Left renal cortex interstitium (tissue), 4 donors: ENCODE measurements at regions not wholly inside any gene's neighbourhood (a gene's known extent, or its start where the extent isn't known, plus 50 kb on each side); places are given as distances from the start of the nearest gene placed in this dataset.

Experiments
- DNase-seq, 4 donors: peaks; one replicate each; pipeline ENCODE4 v3.0.0-alpha.2; 2013; ENCODE audit warnings: low read depth in 4 of 4, low spot score in 2 of 4, missing footprints in 1 of 4

DNA sequence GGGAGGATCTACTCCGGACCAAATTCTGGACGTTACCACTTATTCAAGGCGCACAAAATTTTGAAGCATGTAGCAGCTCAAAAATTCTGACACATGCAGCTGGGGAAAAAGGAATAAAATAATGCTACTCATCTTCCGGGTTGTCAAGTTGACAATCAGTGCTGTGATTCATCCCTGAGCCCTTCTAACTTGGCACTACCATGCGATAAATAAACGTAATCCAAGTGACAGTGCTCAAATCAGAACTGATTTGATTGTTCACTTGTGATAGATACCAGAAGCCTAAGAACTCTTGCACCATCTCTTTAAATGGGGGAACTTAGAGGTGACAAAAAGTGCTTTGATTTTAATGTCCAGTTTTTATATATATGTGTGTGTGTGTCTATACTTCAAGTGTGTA lies 230.2 kb upstream of the TLE4 start:
- no peak for DNase-seq

DNA sequence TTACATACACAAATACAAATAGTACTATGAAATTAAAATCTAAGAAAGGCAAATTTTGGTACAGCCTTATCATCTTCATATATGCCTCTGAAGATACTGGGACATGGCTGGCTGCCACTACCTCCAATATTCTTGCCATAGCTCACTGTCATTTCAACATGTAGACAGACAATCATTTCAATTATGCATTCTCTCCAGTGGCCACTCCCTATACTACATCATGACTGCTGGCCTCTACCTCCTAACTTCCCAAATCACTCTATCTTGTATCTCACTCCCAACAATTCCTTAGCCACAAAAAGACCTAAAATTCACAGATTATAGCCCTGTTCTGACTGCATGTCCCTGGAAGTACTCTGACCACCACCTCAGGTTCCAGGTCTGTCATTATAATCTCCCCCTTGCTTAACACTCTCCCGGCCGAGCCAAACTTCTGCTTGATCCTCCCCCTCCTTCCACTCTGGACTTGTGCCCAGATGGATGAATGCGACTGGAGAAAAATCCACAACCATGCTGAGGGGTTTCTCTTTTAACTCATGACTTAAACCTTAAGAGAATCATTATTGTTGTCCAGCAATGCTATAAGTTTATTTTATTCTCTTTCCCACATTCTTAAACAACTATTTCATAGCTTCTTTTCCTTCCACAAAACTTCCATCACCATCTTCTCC lies 225.3 kb upstream of the TLE4 start:
- no peak for DNase-seq

DNA sequence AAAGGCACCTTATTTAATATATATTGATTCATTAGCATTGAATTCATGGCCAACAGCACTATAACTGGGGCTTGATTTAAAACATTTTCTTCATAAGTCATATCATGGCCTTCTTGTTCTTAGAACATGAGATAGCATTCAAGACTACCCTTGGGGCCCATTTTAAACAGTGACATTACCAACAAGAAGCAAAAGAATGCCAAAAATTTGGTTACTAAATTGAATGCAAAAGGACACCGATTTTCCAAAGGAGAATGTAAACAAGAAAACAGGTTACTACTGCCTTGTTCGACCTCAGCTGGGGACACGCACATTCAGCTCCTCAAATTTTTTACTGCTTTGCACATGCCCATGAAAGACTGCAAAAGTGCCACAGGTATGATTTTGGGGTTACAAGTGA lies 219.4 kb upstream of the TLE4 start:
- DNase-seq: no peak

DNA sequence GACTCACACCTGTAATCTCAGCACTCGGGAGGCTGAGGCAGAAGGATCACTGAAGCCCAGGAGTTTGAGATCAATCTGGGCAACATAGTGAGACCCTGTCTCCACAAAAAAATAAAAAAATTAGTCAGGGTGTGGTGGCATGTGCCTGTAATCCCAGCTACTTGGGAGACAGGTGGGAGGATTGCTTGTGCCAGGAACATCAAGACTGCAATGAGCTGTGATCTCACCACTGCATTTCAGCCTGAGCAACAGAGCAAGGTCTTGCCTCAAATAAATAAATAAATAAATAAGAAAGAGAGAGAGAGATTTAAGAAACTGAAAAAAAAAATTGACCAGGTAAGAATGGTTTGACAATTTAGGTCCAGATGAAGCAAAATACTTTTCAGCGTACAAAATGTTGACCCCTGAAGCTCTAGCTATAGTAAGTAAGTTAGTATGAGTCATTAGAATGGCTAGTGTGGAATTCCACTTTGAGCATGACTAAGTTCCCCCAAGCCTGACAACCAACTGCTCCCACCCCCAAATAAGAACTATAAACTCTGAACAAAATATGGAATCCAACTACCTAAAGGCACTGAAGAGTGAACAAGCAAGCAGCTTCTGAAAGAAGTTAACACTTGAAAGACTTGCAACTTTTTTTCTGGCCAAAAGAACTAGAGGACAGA lies 217.8 kb upstream of the TLE4 start:
- DNase-seq: no peak

DNA sequence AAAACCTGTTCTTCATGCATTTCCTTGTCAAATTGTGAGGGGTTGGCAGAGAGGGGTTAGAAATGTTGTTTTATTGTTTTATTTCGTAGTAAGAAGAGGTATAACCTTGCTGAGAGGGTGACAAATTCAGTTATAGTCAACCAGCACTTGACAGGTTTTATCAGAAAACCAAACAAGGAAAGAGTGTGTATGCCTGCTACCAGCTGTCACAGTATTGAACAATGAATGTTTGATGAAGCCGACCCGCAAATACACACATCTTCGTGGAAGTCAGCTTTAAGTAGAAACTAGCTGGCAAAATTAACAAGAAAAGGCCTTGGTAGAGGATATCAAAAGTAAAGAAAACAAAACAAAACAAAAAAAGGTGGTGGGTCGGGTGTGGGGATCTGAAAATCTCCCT lies 214.6 kb upstream of the TLE4 start:
- no peak for DNase-seq

DNA sequence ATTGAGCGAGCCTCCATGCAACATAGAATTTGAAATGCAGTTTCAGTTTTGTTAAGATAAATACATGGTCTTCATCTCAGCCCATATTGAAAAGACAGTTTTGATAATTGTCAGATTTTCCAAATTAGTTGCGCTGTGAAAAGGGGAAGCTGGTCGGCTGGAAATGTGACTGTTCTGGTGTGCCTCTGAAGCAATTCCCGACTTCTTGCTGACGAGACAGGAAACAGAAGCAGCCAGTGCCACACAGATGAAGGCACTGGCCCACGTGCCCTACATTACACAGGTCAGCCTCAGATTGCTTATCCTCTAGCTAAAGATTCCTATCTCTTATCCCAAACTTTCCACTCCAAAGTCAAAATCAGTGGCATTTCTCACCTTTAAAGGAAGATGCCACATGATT lies 214.1 kb upstream of the TLE4 start:
- DNase-seq: no peak

DNA sequence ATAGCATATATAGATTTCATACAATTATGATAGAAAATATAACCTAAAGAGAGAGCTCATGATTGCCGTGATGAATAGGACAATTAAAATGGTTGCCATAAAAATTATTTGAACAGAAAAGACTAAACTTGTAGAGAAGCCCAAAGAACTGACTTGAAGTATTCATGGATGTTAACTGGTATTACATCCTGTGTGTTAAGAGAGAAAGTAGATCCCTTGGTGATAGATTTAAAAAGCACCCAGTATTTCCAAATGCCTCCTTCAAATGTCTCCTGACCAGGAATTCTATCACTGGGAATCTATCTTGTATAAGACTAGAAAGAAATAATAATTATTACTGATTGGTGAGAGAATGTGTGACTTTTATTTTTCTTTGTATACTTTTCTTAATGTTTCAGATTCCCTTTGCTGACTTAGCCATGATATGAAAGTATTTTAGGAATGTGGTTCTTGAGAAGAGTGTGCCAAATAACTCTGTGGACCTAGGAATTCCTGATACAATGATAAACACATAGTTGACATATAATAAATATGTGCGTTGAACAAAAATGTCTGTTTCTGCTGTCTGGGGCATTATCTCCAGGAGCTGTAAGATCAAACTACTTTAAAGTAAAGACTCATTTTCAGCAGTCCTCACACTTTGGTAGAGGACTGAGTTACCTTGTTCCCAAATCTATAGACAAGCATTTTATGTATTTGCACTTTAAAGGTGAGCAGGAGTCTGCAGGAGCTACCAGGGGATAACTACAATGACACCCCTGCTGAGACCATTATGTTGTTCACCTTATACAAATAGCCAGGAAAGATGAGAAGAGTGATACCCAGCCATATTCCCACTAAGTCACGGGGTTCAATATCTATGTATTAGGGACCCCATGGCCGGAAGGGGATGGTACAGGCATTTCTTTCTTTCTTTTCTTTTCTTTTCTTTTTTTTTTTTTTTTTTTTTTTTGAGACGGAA lies 211.1 kb upstream of the TLE4 start:
- DNase-seq: no peak

DNA sequence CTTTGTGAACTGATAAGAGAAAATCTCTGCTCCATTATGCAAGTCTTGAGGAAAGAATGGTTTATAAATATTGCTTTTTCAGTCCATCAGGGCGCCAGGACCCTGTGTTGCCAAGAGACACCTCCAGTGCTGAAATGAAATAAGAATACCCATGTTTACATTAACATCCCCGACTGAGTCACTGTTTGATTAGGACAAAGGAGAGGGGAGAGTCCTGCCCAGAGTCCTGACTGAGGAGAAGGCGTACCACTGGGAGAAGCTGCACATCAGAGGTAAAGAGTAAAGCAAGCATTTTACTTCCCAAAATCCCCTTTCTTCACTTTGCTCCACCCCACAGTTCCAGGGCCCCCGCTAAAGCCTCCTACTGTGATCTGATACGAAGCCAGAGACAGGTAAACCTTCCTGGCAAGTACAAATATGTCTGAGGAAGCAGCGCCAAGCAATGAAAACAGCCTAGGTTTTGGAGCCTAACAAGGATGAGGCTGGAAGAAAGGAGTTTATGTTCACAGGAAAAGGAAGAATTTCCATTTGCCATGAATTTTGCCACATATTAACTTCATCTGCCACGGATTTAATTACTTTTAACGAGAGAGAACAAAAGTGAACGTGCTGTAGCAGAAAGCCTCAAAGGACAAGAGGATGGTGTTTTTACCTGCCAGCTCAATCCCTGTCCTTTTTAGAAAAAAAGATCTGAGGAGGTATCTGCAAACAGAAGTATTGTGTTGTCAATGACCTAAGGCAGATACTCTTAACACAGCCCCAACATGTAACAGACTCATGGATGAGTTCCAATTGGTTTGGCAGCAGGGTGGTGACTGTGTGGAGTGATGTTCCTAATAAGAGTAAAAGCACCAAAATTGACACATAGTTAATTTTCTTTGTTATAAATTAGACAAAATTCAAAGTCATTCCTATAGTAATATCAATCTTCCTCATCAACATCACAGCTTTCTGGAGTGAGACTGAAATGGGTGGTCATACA lies 209.4 kb upstream of the TLE4 start:
- no peak for DNase-seq

DNA sequence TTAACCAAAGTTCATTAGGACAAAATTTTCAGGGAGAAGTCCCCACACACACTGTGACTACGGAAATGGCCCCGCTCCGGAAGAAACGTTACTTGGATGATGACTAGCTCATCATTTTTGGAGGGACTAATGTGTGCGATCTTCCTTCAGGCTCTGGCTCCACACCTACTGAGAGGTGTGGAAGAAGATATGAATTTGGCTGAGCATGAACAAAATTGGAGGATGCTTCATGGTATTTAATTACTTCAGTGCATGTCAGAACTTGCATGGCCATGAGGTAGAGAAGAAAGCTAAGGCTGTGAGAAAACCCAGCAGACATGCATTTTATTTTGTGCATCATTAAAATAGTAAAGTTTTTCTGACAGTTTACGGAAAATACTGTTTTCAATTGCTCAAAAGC lies 202.1 kb upstream of the TLE4 start:
- DNase-seq: no peak

DNA sequence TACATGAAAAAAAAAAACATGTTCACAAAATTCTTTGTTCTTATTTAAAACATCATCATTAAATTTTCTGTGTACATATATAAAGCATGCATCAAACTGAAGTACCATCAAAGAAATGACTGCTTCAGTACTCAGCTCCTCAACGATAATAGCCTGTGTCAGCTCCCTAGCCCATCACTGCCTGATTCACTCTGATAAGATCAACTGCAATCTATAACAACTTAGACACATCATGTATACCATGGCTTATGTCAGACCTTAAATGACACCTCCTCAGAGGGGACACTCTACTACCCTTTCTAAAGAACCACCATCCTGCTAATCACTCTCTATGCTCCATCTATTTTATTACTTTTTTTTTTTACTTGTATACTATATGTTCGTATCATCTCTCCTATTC lies 200.5 kb upstream of the TLE4 start:
- no peak for DNase-seq

DNA sequence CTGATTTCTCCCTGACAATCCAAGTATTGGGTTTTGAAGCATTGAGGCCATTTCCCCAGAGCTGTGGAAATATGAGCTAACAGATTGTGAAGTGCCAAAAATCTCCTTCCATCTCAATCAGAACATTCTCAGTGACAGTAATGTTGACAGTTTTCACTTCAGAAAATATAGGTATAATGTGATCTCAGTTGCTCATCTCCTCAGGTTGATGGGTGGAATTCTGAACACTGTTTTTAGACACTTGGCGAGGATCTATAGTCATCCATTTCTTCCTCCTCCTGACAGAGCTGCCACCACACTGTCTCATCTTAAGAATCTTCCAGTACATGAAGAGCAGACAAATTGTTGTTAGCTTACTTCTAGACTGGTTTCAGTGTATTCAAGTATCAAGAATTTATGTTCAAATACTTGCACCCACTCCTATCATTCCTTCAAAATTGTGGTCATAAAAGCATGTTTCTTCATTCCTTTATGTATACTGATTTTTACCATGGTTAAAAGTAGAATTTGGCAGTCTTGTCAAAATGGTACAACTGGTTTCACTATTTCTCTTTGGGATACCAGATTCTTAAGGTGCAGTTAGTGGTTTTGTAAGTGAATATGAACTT lies 199.7 kb upstream of the TLE4 start:
- DNase-seq: no peak

DNA sequence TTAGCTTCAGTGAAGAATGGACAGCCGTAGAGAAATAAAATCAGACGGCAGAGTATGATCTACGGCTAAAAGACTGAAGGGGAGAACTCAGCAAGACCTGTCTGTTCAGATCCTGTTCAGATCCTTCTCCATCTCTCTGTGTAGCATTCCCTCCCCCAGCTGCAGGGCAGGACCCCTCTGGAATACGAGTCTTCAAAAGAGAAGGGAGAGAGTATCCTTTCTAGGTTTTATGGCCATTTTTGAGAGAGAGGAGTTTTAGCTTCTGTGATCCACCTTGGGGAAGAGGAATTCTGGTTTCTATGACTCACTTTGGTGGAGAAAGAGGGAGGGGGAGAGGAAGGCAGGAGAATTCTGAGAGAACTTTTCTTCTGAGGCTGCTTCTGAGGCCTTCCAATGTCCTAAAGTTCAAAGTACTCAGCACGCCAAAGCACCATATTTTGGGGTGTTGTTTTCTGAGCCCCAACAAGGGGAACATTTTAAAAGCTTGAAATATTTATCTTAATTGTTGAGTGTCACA lies 194.4 kb upstream of the TLE4 start:
- no peak for DNase-seq

DNA sequence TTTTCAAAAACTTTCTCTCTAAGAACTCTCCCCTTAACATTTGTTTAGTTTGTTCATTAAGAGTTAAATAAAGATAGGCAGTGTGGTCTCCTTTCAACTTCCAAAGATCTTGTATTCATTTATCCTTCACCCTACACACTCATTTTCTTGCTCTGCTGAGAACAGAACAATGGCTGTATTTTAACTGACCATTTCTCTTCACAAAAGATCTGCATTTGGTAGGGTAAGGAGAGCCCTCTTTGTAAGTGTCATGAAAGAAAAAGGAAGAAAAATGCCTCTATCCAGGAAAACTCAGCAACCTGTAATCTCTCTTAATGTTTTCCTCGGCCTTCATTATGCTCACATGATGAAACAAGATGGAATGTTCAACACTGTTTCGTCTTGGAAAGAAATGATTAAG lies 193.7 kb upstream of the TLE4 start:
- no peak for DNase-seq

DNA sequence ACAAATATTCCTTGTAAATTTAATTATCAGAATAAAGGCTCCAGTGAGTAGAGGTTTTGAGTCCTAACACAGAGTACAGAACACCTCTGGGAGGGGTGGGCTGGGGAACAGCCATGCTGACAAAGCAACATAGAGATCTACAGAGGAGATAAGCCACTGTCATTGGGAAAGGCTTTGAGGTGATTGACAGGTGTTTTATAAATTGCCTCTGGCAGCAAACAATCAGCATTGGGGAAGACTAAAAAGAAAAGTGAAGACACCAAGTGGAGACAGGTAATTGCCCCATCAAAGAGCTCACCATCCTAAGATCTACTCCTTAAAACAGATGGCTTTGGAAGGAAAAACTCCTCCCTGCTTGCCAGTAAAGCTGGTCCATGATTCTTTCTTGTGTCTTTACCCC lies 189.7 kb upstream of the TLE4 start:
- DNase-seq: no peak

DNA sequence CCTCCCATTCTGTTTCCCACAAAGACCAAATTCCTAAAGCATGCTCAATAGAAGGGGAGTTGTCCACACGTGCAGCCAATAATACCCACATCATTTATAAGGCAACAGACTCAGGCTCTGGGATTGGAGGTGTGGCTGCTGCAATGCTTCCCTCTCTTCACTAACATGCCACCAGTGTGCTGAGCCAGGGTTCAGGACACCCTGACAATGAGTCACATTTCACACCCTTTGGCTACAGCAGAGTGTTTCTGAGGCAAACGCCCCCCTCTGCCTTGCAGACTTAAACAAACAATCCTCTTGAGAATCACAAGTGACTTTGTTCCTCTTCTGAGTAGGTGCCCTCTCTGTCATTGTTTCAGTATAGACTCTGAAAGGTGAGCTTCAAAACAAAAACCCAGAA lies 189.3 kb upstream of the TLE4 start:
- DNase-seq: no peak

DNA sequence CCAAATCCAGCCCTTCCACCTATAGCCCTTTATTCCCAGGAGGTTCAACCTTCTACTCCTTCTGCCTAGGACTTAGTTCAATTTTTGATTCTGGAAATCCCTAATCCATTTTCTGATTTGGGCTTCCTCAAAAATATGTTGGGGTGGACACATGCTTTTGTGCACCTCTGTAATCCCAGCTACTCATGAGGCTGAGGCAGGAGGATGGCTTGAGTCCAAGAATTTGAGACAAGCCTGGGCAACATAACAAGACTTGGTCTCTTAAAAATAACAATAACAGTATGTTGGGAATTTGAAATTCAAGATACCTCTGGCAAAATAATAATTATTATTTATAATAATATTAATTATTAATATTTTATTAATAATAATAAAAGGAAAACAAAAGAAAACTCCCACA lies 188.7 kb upstream of the TLE4 start:
- no peak for DNase-seq

DNA sequence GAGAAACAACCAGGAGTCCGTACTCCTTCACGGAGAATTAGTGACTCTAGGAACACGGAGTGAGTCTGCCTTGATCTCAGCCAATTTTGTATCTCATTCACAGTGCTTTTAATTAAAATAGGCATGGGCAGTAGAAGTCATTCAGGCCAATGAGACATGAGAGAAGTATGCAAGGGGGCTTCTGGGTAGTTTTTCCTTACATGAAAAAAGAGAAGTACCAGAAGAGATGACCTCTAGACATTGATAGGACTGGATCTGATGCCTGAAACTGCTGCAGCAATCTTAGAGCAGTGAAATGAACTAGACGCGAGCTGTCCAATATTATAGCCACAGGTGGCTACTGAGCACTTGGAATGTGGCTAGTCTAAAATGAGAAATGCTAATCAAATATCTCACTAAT lies 187.7 kb upstream of the TLE4 start:
- no peak for DNase-seq

DNA sequence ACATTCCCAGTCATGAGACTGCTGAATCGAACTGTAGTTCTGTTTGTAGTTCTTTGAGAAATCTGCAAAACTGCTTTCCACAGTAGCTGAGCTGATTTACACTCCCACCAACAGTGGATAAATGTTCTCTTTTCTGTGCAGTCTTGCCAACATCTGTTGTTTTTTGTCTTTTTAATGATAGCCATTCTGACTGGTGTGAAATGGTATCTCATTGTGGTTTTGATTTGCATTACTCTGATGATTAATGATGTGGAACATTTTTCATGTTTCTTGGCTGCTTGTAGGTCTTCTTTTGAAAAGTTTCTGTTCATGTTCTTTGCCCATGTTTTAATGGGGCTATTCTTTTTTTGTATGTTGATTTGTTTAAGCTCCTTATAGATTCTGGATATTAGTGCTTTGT lies 187.3 kb upstream of the TLE4 start:
- DNase-seq: no peak

DNA sequence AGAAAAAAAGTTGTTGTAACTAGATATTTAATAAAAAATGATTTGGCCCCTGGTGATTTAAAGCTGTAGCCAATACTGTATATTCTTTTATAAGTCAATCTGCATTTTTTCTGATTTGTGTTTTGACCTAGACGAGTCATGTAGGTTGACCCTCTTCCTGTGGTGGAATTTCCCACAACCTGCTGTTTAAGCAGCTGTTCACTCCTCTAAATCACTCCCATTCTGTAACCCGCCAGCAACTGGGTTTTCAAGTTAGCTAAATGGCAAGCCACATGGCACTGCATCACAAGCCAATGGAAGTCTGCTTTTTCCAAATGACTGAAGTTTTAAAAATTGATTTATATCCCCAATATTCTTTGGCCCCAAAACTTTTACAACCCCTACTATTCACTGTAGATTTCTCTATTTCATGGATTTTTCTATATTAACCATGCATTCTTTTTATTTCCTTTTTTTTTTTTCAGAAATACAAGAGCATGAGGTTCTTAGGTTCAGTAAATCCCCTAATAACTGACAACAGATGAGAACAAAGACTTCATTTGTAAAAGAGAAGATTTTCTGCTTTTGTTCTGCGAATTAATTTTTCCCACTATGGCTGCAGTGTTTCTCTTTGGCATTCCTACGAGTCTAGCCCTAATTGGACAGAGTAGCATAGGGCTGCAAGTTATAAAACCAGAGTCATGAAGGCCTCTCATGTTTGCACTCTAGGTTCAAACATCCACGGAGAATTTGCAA lies 184.5 kb upstream of the TLE4 start:
- DNase-seq: no peak
